ENCODE measurements at regions not wholly inside any gene's neighbourhood (a gene's known extent, or its start where the extent isn't known, plus 50 kb on each side); places are given as distances from the start of the nearest gene placed in this dataset.

- H3K4me1 ChIP-seq (ENCODE audit: control insufficient read depth in 2 of 2, insufficient read depth in 2 of 2, low read length in 2 of 2), result no peaks in the 10 kb centered on the region
- no peak overlapping the region for H3K4me3 Mint-ChIP-seq
- no peaks in the 10 kb centered on the region for H3K27me3 Mint-ChIP-seq
- H3K9me3 Mint-ChIP-seq (ENCODE audit: insufficient read depth), result peaks cover 6% of the 10 kb centered on the region
- WGBS (ENCODE audit: insufficient coverage), result 75% methylated on average over 1 of the region's 3 CpGs
- POLR2A ChIA-PET, result no interaction called here
- H2AFZ ChIP-seq (ENCODE audit: insufficient read depth, low read depth, low read length, poor library complexity, severe bottlenecking), result no peak overlapping the region
- H3K9ac ChIP-seq (ENCODE audit: low read length), result no peak overlapping the region
- H4K20me1 ChIP-seq (ENCODE audit: control insufficient read depth, insufficient read depth, low read length, poor library complexity, severe bottlenecking), result no peaks in the 10 kb centered on the region
- no peak overlapping the region for H3K27ac Mint-ChIP-seq
- H3K27ac ChIP-seq (ENCODE audit: low read length in 2 of 2), result no peak overlapping the region
- no peaks in the 10 kb centered on the region for H3K4me1 Mint-ChIP-seq
- peaks cover 0 to 8% (median 0%) of the 10 kb centered on the region in 3 donors for H3K9me3 ChIP-seq (ENCODE audit: control extremely low read depth in 1 of 3, control insufficient read depth in 2 of 3, insufficient read depth in 1 of 3, low read length in 2 of 3)
- intact Hi-C loops (cut with micrococcal nuclease), result no loop called here
- ATAC-seq (ENCODE audit: low read depth) (no peak), DNase-seq (no peak)
- no peak overlapping the region for H3K4me3 ChIP-seq (ENCODE audit: control extremely low read depth in 1 of 5, extremely low read depth in 1 of 5, insufficient read depth in 1 of 5, low read depth in 2 of 5, low read length in 4 of 5)
- H3K27me3 ChIP-seq (replicated peaks in 1 of 4; ENCODE audit: control extremely low read depth in 1 of 4, control insufficient read depth in 3 of 4, insufficient read depth in 4 of 4, low read length in 3 of 4), result no peaks in the 10 kb centered on the region
- H3K36me3 ChIP-seq (replicated peaks in 1 of 2; ENCODE audit: control extremely low read depth in 1 of 2, control insufficient read depth in 1 of 2, extremely low read depth in 1 of 2, insufficient read depth in 2 of 2, low read length in 1 of 2), result no peaks in the 10 kb centered on the region
- H3K79me2 ChIP-seq (ENCODE audit: control insufficient read depth, insufficient read depth, low read length), result no peaks in the 10 kb centered on the region
- TF ChIP-seq CTCF (IDR thresholded peaks at IDR 0.05) (no peak), EZH2 (IDR thresholded peaks at IDR 0.05; ENCODE audit: borderline replicate concordance, insufficient read depth, low read depth, low read length, poor library complexity, severe bottlenecking) (no peak)
- CTCF ChIA-PET, result no interaction called here
- no peak overlapping the region for H3K4me2 ChIP-seq (replicated peaks; ENCODE audit: low read depth, low read length, poor library complexity, severe bottlenecking)
Measured at GRCh38 chr10:18866852-18867251, 181.7 kb upstream of the MALRD1 start.

- TF ChIP-seq EZH2 (IDR thresholded peaks at IDR 0.05; ENCODE audit: borderline replicate concordance, insufficient read depth, low read depth, low read length, poor library complexity, severe bottlenecking), result no peak
- no peak for TF ChIP-seq CTCF (IDR thresholded peaks at IDR 0.05)
- intact Hi-C loops (cut with micrococcal nuclease), result no loop called here
- no peak overlapping the region for H2AFZ ChIP-seq (ENCODE audit: insufficient read depth, low read depth, low read length, poor library complexity, severe bottlenecking)
- no peak overlapping the region for H3K4me3 ChIP-seq (ENCODE audit: control extremely low read depth in 1 of 5, extremely low read depth in 1 of 5, insufficient read depth in 1 of 5, low read depth in 2 of 5, low read length in 4 of 5)
- H4K20me1 ChIP-seq (ENCODE audit: control insufficient read depth, insufficient read depth, low read length, poor library complexity, severe bottlenecking), result no peaks in the 10 kb centered on the region
- WGBS (ENCODE audit: insufficient coverage), result 40% methylated on average over 1 of the region's 3 CpGs
- no peaks in the 10 kb centered on the region for H3K79me2 ChIP-seq (ENCODE audit: control insufficient read depth, insufficient read depth, low read length)
- no peaks in the 10 kb centered on the region for H3K27me3 Mint-ChIP-seq
- no peak overlapping the region for H3K9ac ChIP-seq (ENCODE audit: low read length)
- ATAC-seq (ENCODE audit: low read depth), result no peak
- no peak overlapping the region for H3K4me3 Mint-ChIP-seq
- ChIA-PET POLR2A (no interaction called here), CTCF (no interaction called here)
- H3K27ac ChIP-seq (ENCODE audit: low read length in 2 of 2), result no peak overlapping the region
- H3K9me3 Mint-ChIP-seq (ENCODE audit: insufficient read depth), result peaks cover 6% of the 10 kb centered on the region
- H3K4me1 Mint-ChIP-seq, result no peaks in the 10 kb centered on the region
- no peak overlapping the region for H3K4me2 ChIP-seq (replicated peaks; ENCODE audit: low read depth, low read length, poor library complexity, severe bottlenecking)
- H3K27me3 ChIP-seq (replicated peaks in 1 of 4; ENCODE audit: control extremely low read depth in 1 of 4, control insufficient read depth in 3 of 4, insufficient read depth in 4 of 4, low read length in 3 of 4), result no peaks in the 10 kb centered on the region
- peaks cover 0 to 4% (median 0%) of the 10 kb centered on the region in 3 donors for H3K9me3 ChIP-seq (ENCODE audit: control extremely low read depth in 1 of 3, control insufficient read depth in 2 of 3, insufficient read depth in 1 of 3, low read length in 2 of 3)
- no peaks in the 10 kb centered on the region for H3K4me1 ChIP-seq (ENCODE audit: control insufficient read depth in 2 of 2, insufficient read depth in 2 of 2, low read length in 2 of 2)
- no peak overlapping the region for H3K27ac Mint-ChIP-seq
- H3K36me3 ChIP-seq (replicated peaks in 1 of 2; ENCODE audit: control extremely low read depth in 1 of 2, control insufficient read depth in 1 of 2, extremely low read depth in 1 of 2, insufficient read depth in 2 of 2, low read length in 1 of 2), result no peaks in the 10 kb centered on the region
- DNase-seq, result no peak
Measured at GRCh38 chr10:18868919-18869318, 179.7 kb upstream of the MALRD1 start.
